GM23338 (cell line): ENCODE measurements at regions not wholly inside any gene's neighbourhood (a gene's known extent, or its start where the extent isn't known, plus 50 kb on each side); places are given as distances from the start of the nearest gene placed in this dataset.

Source experiments
- ATAC-seq: fragments of 200-7000 bp; cut with Tn5 transposase; 3 replicates; pipeline ENCODE4 v1.9.1; 2020
- DNase-seq: peaks from one replicate; pipeline ENCODE4 v3.0.0-alpha.2; 2015; ENCODE audit warnings: low spot score
- H2AFZ ChIP-seq: fragments of 200-600 bp; sonication (generic); 2 replicates; pipeline ENCODE4 v1.8.0; 2016; ENCODE audit warnings: antibody characterized with exemption, mild to moderate bottlenecking, moderate library complexity
- H3F3A ChIP-seq: fragments of 200-600 bp; sonication (generic); replicated peaks from 2 replicates; pipeline ENCODE4 v1.8.0; 2017; ENCODE audit warnings: antibody characterized with exemption, mixed run types, low read depth
- H3K27ac ChIP-seq: fragments of 200-600 bp; sonication (generic); 2 replicates; pipeline ENCODE4 v1.6.1; 2016; ENCODE audit warnings: low read depth
- H3K27me3 ChIP-seq: fragments of 200-600 bp; sonication (generic); 2 replicates; pipeline ENCODE4 v1.8.0; 2016; ENCODE audit warnings: mild to moderate bottlenecking, mixed run types, moderate library complexity; ENCODE audit not compliant: insufficient read depth
- H3K36me3 ChIP-seq: fragments of 200-600 bp; sonication (generic); 2 replicates; pipeline ENCODE4 v1.8.0; 2016; ENCODE audit warnings: mild to moderate bottlenecking; ENCODE audit not compliant: insufficient read depth
- H3K4me1 ChIP-seq: fragments of 200-600 bp; sonication (generic); 2 replicates; pipeline ENCODE4 v1.8.0; 2016; ENCODE audit warnings: mild to moderate bottlenecking, moderate library complexity; ENCODE audit not compliant: insufficient read depth
- H3K4me2 ChIP-seq: fragments of 200-600 bp; sonication (generic); 2 replicates; pipeline ENCODE4 v1.7.1; 2017; ENCODE audit warnings: mixed run types
- H3K4me3 ChIP-seq: fragments of 200-600 bp; sonication (generic); 2 replicates; pipeline ENCODE4 v1.6.1; 2016; ENCODE audit warnings: mixed run types
- H3K79me2 ChIP-seq: fragments of 200-600 bp; sonication (generic); replicated peaks from 2 replicates; pipeline ENCODE4 v1.8.0; 2017; ENCODE audit warnings: mild to moderate bottlenecking; ENCODE audit not compliant: insufficient read depth
- H3K9me2 ChIP-seq: fragments of 200-600 bp; sonication (generic); 2 replicates; pipeline ENCODE4 v1.8.0; 2017; ENCODE audit not compliant: insufficient read depth
- H4K20me1 ChIP-seq: fragments of 200-600 bp; sonication (generic); replicated peaks from 2 replicates; pipeline ENCODE4 v1.8.0; 2017; ENCODE audit warnings: mild to moderate bottlenecking; ENCODE audit not compliant: insufficient read depth
- H3K27ac Mint-ChIP-seq: 2 replicates; pipeline ENCODE4 v1.8.0; 2020; ENCODE audit warnings: inconsistent platforms, mild to moderate bottlenecking, moderate library complexity, mixed read lengths
- H3K27me3 Mint-ChIP-seq: 3 replicates; pipeline ENCODE4 v1.8.0; 2022; ENCODE audit warnings: low read depth, mild to moderate bottlenecking, moderate library complexity, mixed read lengths, inconsistent platforms; ENCODE audit not compliant: insufficient read depth, poor library complexity
- H3K36me3 Mint-ChIP-seq: 3 replicates; pipeline ENCODE4 v1.8.0; 2021; ENCODE audit warnings: low read depth, mild to moderate bottlenecking, inconsistent platforms, moderate library complexity, mixed read lengths
- H3K4me1 Mint-ChIP-seq: 3 replicates; pipeline ENCODE4 v1.8.0; 2020; ENCODE audit warnings: mild to moderate bottlenecking, inconsistent platforms, mixed read lengths
- H3K4me3 Mint-ChIP-seq: 3 replicates; pipeline ENCODE4 v1.8.0; 2021; ENCODE audit warnings: moderate library complexity, mild to moderate bottlenecking, inconsistent platforms, mixed read lengths
- H3K9me3 Mint-ChIP-seq: 3 replicates; pipeline ENCODE4 v1.8.0; 2020; ENCODE audit warnings: moderate library complexity, mild to moderate bottlenecking, inconsistent platforms, mixed read lengths
- CREB1 ChIP-seq: fragments of 250-450 bp; sonication (Bioruptor Pico); IDR thresholded peaks from 2 replicates; pipeline ENCODE4 v1.5.0; 2020; ENCODE audit warnings: low read depth, mild to moderate bottlenecking, moderate library complexity
- ETS1 ChIP-seq: IDR thresholded peaks from 2 replicates; pipeline ENCODE4 v1.6.1; 2016; ENCODE audit warnings: antibody characterized with exemption
- EZH2 ChIP-seq: fragments of 200-600 bp; sonication (generic); IDR thresholded peaks from one replicate; pipeline ENCODE4 v1.8.0; 2017; ENCODE audit warnings: antibody characterized with exemption, mild to moderate bottlenecking, low read depth; ENCODE audit not compliant: unreplicated experiment
- EZH2phosphoT487 ChIP-seq: fragments of 200-600 bp; sonication (generic); IDR thresholded peaks from one replicate; pipeline ENCODE4 v1.8.1; 2018; ENCODE audit warnings: antibody characterized with exemption; ENCODE audit not compliant: unreplicated experiment
- JUNB ChIP-seq: IDR thresholded peaks from one replicate; pipeline ENCODE4 v1.6.1; 2016; ENCODE audit warnings: antibody characterized with exemption; ENCODE audit not compliant: unreplicated experiment
- NANOG ChIP-seq: IDR thresholded peaks from 2 replicates; pipeline ENCODE4 v1.6.1; 2016; ENCODE audit warnings: antibody characterized with exemption, borderline replicate concordance
- POLR2AphosphoS5 ChIP-seq: IDR thresholded peaks from 2 replicates; pipeline ENCODE4 v1.6.1; 2016; ENCODE audit warnings: antibody characterized with exemption, low read depth
- STAT1 ChIP-seq: IDR thresholded peaks from one replicate; pipeline ENCODE4 v1.6.1; 2016; ENCODE audit warnings: antibody characterized with exemption; ENCODE audit not compliant: unreplicated experiment
- ZNF114 ChIP-seq: fragments of 250-450 bp; sonication (Bioruptor Pico); IDR thresholded peaks from 2 replicates; pipeline ENCODE4 v1.5.0; 2020; ENCODE audit warnings: mild to moderate bottlenecking, moderate library complexity
- ZNF331 ChIP-seq: fragments of 250-450 bp; sonication (Bioruptor Pico); IDR thresholded peaks from 2 replicates; pipeline ENCODE4 v1.5.0; 2020; ENCODE audit warnings: low read depth, mild to moderate bottlenecking, moderate library complexity
- TF ChIP-seq, protein P1 (sequence below): fragments of 250-450 bp; sonication (Bioruptor Pico); IDR thresholded peaks from 2 replicates; pipeline ENCODE4 v1.5.0; 2020; ENCODE audit warnings: mild to moderate bottlenecking, moderate library complexity
- TF ChIP-seq, protein P2 (sequence below): IDR thresholded peaks from one replicate; pipeline ENCODE4 v1.6.1; 2018; ENCODE audit warnings: antibody characterized with exemption; ENCODE audit not compliant: unreplicated experiment
- TF ChIP-seq, protein P3 (sequence below), 2 experiments: fragments of 200-600 bp in 1 of 2; sonication (generic) in 1 of 2; conservative IDR thresholded peaks; 2 replicates each; pipeline versions ENCODE4 v1.5.1 to v1.6.1; 2016 to 2017; ENCODE audit warnings: antibody characterized with exemption in 2 of 2, low read depth in 2 of 2, mild to moderate bottlenecking in 2 of 2, moderate library complexity in 1 of 2

- DNase-seq (no peak), ATAC-seq (no peak)
- Histone ChIP-seq H3K27me3 (no peaks in the 10 kb centered on the region), H3K4me1 (peaks cover 25% of the 10 kb centered on the region), H3K27ac (no peak overlapping the region), H3K4me2 (no peak overlapping the region), H3K79me2 (no peaks in the 10 kb centered on the region), H3K9me2 (no peaks in the 10 kb centered on the region), H4K20me1 (no peaks in the 10 kb centered on the region), H2AFZ (no peak overlapping the region), H3K36me3 (no peaks in the 10 kb centered on the region), H3F3A (no peaks in the 10 kb centered on the region), H3K4me3 (no peak overlapping the region)
- peaks cover 2% of the 10 kb centered on the region; the same call in 1 of the 3 replicates for H3K9me3 Mint-ChIP-seq
- H3K4me3 Mint-ChIP-seq: no peak overlapping the region
- no peak overlapping the region for H3K27ac Mint-ChIP-seq
- H3K36me3 Mint-ChIP-seq: no peaks in the 10 kb centered on the region
- no peak for TF ChIP-seq ZNF114 (CRISPR knock-in tag)
- TF ChIP-seq STAT1: no peak
- no peak for TF ChIP-seq CREB1
- TF ChIP-seq POLR2AphosphoS5: no peak
- TF ChIP-seq, protein P1, sequence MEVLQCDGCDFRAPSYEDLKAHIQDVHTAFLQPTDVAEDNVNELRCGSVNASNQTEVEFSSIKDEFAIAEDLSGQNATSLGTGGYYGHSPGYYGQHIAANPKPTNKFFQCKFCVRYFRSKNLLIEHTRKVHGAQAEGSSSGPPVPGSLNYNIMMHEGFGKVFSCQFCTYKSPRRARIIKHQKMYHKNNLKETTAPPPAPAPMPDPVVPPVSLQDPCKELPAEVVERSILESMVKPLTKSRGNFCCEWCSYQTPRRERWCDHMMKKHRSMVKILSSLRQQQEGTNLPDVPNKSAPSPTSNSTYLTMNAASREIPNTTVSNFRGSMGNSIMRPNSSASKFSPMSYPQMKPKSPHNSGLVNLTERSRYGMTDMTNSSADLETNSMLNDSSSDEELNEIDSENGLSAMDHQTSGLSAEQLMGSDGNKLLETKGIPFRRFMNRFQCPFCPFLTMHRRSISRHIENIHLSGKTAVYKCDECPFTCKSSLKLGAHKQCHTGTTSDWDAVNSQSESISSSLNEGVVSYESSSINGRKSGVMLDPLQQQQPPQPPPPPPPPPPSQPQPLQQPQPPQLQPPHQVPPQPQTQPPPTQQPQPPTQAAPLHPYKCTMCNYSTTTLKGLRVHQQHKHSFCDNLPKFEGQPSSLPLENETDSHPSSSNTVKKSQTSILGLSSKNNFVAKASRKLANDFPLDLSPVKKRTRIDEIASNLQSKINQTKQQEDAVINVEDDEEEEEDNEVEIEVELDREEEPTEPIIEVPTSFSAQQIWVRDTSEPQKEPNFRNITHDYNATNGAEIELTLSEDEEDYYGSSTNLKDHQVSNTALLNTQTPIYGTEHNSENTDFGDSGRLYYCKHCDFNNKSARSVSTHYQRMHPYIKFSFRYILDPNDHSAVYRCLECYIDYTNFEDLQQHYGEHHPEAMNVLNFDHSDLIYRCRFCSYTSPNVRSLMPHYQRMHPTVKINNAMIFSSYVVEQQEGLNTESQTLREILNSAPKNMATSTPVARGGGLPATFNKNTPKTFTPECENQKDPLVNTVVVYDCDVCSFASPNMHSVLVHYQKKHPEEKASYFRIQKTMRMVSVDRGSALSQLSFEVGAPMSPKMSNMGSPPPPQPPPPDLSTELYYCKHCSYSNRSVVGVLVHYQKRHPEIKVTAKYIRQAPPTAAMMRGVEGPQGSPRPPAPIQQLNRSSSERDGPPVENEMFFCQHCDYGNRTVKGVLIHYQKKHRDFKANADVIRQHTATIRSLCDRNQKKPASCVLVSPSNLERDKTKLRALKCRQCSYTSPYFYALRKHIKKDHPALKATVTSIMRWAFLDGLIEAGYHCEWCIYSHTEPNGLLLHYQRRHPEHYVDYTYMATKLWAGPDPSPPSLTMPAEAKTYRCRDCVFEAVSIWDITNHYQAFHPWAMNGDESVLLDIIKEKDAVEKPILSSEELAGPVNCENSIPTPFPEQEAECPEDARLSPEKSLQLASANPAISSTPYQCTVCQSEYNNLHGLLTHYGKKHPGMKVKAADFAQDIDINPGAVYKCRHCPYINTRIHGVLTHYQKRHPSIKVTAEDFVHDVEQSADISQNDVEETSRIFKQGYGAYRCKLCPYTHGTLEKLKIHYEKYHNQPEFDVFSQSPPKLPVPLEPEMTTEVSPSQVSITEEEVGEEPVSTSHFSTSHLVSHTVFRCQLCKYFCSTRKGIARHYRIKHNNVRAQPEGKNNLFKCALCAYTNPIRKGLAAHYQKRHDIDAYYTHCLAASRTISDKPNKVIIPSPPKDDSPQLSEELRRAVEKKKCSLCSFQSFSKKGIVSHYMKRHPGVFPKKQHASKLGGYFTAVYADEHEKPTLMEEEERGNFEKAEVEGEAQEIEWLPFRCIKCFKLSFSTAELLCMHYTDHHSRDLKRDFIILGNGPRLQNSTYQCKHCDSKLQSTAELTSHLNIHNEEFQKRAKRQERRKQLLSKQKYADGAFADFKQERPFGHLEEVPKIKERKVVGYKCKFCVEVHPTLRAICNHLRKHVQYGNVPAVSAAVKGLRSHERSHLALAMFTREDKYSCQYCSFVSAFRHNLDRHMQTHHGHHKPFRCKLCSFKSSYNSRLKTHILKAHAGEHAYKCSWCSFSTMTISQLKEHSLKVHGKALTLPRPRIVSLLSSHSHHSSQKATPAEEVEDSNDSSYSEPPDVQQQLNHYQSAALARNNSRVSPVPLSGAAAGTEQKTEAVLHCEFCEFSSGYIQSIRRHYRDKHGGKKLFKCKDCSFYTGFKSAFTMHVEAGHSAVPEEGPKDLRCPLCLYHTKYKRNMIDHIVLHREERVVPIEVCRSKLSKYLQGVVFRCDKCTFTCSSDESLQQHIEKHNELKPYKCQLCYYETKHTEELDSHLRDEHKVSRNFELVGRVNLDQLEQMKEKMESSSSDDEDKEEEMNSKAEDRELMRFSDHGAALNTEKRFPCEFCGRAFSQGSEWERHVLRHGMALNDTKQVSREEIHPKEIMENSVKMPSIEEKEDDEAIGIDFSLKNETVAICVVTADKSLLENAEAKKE: no peak
- no peak for TF ChIP-seq EZH2
- no peak for TF ChIP-seq ZNF331
- TF ChIP-seq, protein P2, sequence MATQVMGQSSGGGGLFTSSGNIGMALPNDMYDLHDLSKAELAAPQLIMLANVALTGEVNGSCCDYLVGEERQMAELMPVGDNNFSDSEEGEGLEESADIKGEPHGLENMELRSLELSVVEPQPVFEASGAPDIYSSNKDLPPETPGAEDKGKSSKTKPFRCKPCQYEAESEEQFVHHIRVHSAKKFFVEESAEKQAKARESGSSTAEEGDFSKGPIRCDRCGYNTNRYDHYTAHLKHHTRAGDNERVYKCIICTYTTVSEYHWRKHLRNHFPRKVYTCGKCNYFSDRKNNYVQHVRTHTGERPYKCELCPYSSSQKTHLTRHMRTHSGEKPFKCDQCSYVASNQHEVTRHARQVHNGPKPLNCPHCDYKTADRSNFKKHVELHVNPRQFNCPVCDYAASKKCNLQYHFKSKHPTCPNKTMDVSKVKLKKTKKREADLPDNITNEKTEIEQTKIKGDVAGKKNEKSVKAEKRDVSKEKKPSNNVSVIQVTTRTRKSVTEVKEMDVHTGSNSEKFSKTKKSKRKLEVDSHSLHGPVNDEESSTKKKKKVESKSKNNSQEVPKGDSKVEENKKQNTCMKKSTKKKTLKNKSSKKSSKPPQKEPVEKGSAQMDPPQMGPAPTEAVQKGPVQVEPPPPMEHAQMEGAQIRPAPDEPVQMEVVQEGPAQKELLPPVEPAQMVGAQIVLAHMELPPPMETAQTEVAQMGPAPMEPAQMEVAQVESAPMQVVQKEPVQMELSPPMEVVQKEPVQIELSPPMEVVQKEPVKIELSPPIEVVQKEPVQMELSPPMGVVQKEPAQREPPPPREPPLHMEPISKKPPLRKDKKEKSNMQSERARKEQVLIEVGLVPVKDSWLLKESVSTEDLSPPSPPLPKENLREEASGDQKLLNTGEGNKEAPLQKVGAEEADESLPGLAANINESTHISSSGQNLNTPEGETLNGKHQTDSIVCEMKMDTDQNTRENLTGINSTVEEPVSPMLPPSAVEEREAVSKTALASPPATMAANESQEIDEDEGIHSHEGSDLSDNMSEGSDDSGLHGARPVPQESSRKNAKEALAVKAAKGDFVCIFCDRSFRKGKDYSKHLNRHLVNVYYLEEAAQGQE: no peak
- no peak for TF ChIP-seq JUNB
- TF ChIP-seq EZH2phosphoT487: no peak
- TF ChIP-seq ETS1: no peak
- TF ChIP-seq, protein P3, sequence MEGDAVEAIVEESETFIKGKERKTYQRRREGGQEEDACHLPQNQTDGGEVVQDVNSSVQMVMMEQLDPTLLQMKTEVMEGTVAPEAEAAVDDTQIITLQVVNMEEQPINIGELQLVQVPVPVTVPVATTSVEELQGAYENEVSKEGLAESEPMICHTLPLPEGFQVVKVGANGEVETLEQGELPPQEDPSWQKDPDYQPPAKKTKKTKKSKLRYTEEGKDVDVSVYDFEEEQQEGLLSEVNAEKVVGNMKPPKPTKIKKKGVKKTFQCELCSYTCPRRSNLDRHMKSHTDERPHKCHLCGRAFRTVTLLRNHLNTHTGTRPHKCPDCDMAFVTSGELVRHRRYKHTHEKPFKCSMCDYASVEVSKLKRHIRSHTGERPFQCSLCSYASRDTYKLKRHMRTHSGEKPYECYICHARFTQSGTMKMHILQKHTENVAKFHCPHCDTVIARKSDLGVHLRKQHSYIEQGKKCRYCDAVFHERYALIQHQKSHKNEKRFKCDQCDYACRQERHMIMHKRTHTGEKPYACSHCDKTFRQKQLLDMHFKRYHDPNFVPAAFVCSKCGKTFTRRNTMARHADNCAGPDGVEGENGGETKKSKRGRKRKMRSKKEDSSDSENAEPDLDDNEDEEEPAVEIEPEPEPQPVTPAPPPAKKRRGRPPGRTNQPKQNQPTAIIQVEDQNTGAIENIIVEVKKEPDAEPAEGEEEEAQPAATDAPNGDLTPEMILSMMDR (conservative IDR thresholded peaks at IDR 0.05; ENCODE audit: low read depth in 2 of 2): no peak
- no peak for TF ChIP-seq NANOG
- peaks cover 38% of the 10 kb centered on the region for H3K4me1 Mint-ChIP-seq
- peaks cover 6% of the 10 kb centered on the region for H3K27me3 Mint-ChIP-seq
These were observed 103.3 kb upstream of the AKIP1 start for GRCh38 chr11:8807544-8808225.
